Thymus (tissue), 11 donors: ENCODE measurements at regions not wholly inside any gene's neighbourhood (a gene's known extent, or its start where the extent isn't known, plus 50 kb on each side); places are given as distances from the start of the nearest gene placed in this dataset.

ENCODE experiments used
- DNase-seq, 9 donors: peaks; one replicate each; pipeline ENCODE4 v3.0.0-alpha.2; 2013; ENCODE audit warnings: low spot score in 9 of 9, low read depth in 6 of 9, missing footprints in 1 of 9
- H3K27ac ChIP-seq, 2 donors: one replicate each; pipeline ENCODE4 v1.5.1; 2013; ENCODE audit warnings: control low read depth in 1 of 2, low read depth in 1 of 2, low read length in 1 of 2, mild to moderate bottlenecking in 1 of 2, moderate library complexity in 1 of 2
- H3K27me3 ChIP-seq, 2 donors: one replicate each; pipeline ENCODE4 v1.5.1; 2013; ENCODE audit warnings: low read length in 1 of 2; ENCODE audit not compliant: control insufficient read depth in 2 of 2, insufficient read depth in 1 of 2
- H3K36me3 ChIP-seq, 2 donors: one replicate each; pipeline ENCODE4 v1.5.1; 2013; ENCODE audit warnings: low read length in 1 of 2, mild to moderate bottlenecking in 1 of 2, moderate library complexity in 1 of 2; ENCODE audit not compliant: control insufficient read depth in 2 of 2, insufficient read depth in 2 of 2
- H3K4me1 ChIP-seq, 2 donors: one replicate each; pipeline ENCODE4 v1.5.1; 2013; ENCODE audit warnings: low read length in 2 of 2; ENCODE audit not compliant: control insufficient read depth in 2 of 2, insufficient read depth in 2 of 2
- H3K4me3 ChIP-seq, 2 donors: one replicate each; pipeline ENCODE4 v1.5.1; 2013; ENCODE audit warnings: low read length in 2 of 2, control low read depth in 1 of 2, mild to moderate bottlenecking in 1 of 2
- H3K9me3 ChIP-seq, 2 donors: one replicate each; pipeline ENCODE4 v1.5.1; 2013; ENCODE audit warnings: low read length in 1 of 2, mild to moderate bottlenecking in 1 of 2; ENCODE audit not compliant: control insufficient read depth in 2 of 2, insufficient read depth in 1 of 2
- WGBS: extraction: QIAGEN DNeasy Blood & Tissue Kit; methylation state at CpG from one replicate; pipeline ENCODE4 v1.1.7; 2013; 5-methylcytosine and 5-hydroxymethylcytosine counted together
- donor health status: healthy.

GRCh38 chr14:32254952-32255679 lies 52.0 kb upstream of the RNU6-8 start:
- no peak overlapping the region for H3K4me3 ChIP-seq
- WGBS, result 76% methylated on average over 9 of the region's 9 CpGs
- peaks cover 0 to 10% of the 10 kb centered on the region in 2 donors for H3K4me1 ChIP-seq
- no peak overlapping the region for H3K27ac ChIP-seq
- peak; percentile 23 to 71 (median 45) for DNase-seq
- no peaks in the 10 kb centered on the region for H3K9me3 ChIP-seq
- H3K36me3 ChIP-seq, result no peaks in the 10 kb centered on the region
- H3K27me3 ChIP-seq, result no peaks in the 10 kb centered on the region

GRCh38 chr14:32255789-32256188 lies 52.7 kb upstream of the RNU6-8 start:
- H3K9me3 ChIP-seq, result no peaks in the 10 kb centered on the region
- DNase-seq, result no peak
- H3K4me3 ChIP-seq, result no peak overlapping the region
- peaks cover 0 to 10% of the 10 kb centered on the region in 2 donors for H3K4me1 ChIP-seq
- no peaks in the 10 kb centered on the region for H3K27me3 ChIP-seq
- no peaks in the 10 kb centered on the region for H3K36me3 ChIP-seq
- H3K27ac ChIP-seq, result no peak overlapping the region

GRCh38 chr14:32256576-32256975 lies 53.5 kb upstream of the RNU6-8 start:
- Histone ChIP-seq H3K36me3 (no peaks in the 10 kb centered on the region), H3K9me3 (no peaks in the 10 kb centered on the region), H3K27ac (no peak overlapping the region), H3K27me3 (no peaks in the 10 kb centered on the region), H3K4me1 (peaks cover 0 to 10% of the 10 kb centered on the region in 2 donors), H3K4me3 (no peak overlapping the region)
- 96% methylated on average over 1 of the region's 1 CpG for WGBS
- no peak for DNase-seq

- Histone ChIP-seq H3K9me3 (peaks cover 0 to 6% of the 10 kb centered on the region in 2 donors), H3K4me1 (peaks cover 0 to 10% of the 10 kb centered on the region in 2 donors), H3K27ac (no peak overlapping the region), H3K27me3 (no peaks in the 10 kb centered on the region), H3K4me3 (no peak overlapping the region), H3K36me3 (no peaks in the 10 kb centered on the region)
- DNase-seq, result no peak
- 95% methylated on average over 3 of the region's 3 CpGs for WGBS
Observed at GRCh38 chr14:32258336-32258993, 55.4 kb upstream of the RNU6-8 start.

- peak overlapping the region in 1 of 2 donors; percentile 26 for H3K27ac ChIP-seq
- H3K27me3 ChIP-seq, result no peaks in the 10 kb centered on the region
- peak in 7 of 9 donors; percentile 13 to 62 (median 29) for DNase-seq
- peaks cover 0 to 8% of the 10 kb centered on the region in 2 donors for H3K9me3 ChIP-seq
- H3K4me3 ChIP-seq, result no peak overlapping the region
- H3K4me1 ChIP-seq, result peaks cover 0 to 10% of the 10 kb centered on the region in 2 donors
- H3K36me3 ChIP-seq, result no peaks in the 10 kb centered on the region
Observed at GRCh38 chr14:32259368-32260013, 56.4 kb upstream of the RNU6-8 start.

GRCh38 chr14:32263939-32264567 lies 61.0 kb upstream of the RNU6-8 start:
- Histone ChIP-seq H3K27me3 (no peaks in the 10 kb centered on the region), H3K4me3 (no peak overlapping the region), H3K9me3 (peaks cover 0 to 8% of the 10 kb centered on the region in 2 donors), H3K4me1 (peaks cover 0 to 4% of the 10 kb centered on the region in 2 donors), H3K36me3 (no peaks in the 10 kb centered on the region), H3K27ac (no peak overlapping the region)
- no peak for DNase-seq
- 97% methylated on average over 1 of the region's 1 CpG for WGBS

GRCh38 chr14:32265584-32265983 lies 62.5 kb upstream of the RNU6-8 start:
- Histone ChIP-seq H3K27me3 (no peaks in the 10 kb centered on the region), H3K9me3 (peaks cover 0 to 8% of the 10 kb centered on the region in 2 donors), H3K36me3 (no peaks in the 10 kb centered on the region), H3K27ac (no peak overlapping the region), H3K4me1 (no peaks in the 10 kb centered on the region), H3K4me3 (no peak overlapping the region)
- DNase-seq, result no peak
- WGBS, result 95% methylated on average over 2 of the region's 2 CpGs

- DNase-seq, result no peak
- 93% methylated on average over 3 of the region's 3 CpGs for WGBS
Observed at GRCh38 chr14:32277998-32278397, 51.1 kb upstream of the AKAP6 start.

More at GRCh38 chr14:32277998-32278397, 51.1 kb upstream of the AKAP6 start:
- Histone ChIP-seq H3K27ac (no peak overlapping the region), H3K4me1 (no peaks in the 10 kb centered on the region), H3K4me3 (no peak overlapping the region), H3K27me3 (no peaks in the 10 kb centered on the region), H3K9me3 (no peaks in the 10 kb centered on the region), H3K36me3 (no peaks in the 10 kb centered on the region)
